DMS53 treated with DMSO at 0.1 percent for 48 hours (cell line): ENCODE measurements at regions not wholly inside any gene's neighbourhood (a gene's known extent, or its start where the extent isn't known, plus 50 kb on each side); places are given as distances from the start of the nearest gene placed in this dataset.
"Not testable (repeated sequence)": the region's sequence is repeated elsewhere in the genome, so short reads cannot be mapped to it uniquely, and the experiment has no call there.

Source experiments
- DNase-seq: peaks from one replicate; lab custom pipeline; 2025; ENCODE audit not compliant: unreplicated experiment; lab: John Stamatoyannopoulos, UW

DNA sequence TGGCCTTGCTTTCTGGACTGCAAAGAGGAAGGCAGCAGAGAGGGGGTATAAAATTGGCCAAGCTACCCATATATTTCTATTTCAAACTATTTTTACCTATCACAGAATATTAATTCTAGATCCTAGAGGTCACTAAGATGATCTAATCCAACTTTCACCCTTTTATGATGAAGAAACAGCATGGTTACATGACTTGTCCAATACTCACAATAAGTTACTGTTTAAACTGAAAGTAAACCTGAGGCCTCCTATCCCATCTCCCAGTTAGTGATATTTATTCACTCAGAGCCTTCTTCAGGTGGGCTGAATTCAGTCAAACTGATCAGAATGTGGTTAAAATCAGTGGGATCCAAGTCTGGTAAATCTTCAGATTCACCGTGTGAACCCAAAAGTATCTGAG, 1345.1 kb downstream of the XPNPEP1 start:
- no peak for DNase-seq

DNA sequence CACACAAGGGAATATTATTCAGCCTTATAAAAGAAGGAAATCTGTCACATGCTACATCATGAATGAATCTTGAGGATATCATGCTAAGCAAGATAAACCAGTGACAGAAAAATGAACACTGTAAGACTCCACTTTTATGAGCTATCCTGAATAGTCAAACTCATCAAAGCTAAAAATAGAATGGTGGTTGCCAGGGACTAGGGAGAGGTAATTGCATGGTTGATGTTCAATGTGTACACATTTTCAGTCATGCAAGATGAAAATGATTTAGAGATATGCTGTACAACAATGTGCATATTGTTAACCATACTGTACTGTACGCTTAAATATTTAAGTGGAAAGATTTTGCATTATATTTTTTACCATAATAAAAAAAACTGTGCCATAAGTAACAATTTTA, 1349.1 kb downstream of the XPNPEP1 start:
- no peak for DNase-seq

DNA sequence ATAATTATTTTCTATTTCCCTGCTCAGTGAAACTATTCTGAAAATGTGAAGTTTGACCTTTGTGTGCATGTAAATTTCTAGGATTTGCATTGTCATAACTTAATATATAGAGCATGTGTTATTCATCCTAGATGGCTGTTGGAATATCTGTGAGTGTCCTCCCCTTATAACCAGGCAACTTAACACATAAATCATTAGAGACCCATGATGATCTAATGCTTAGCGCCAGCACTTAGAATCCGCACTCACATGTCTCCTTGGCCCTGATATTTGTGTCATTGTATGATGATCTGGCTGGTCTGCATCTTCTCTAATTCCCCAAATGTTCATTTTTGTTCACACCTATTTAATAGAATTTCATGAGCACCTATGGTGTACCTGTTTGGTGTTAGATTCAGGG, 1354.5 kb downstream of the XPNPEP1 start:
- DNase-seq = no peak

DNA sequence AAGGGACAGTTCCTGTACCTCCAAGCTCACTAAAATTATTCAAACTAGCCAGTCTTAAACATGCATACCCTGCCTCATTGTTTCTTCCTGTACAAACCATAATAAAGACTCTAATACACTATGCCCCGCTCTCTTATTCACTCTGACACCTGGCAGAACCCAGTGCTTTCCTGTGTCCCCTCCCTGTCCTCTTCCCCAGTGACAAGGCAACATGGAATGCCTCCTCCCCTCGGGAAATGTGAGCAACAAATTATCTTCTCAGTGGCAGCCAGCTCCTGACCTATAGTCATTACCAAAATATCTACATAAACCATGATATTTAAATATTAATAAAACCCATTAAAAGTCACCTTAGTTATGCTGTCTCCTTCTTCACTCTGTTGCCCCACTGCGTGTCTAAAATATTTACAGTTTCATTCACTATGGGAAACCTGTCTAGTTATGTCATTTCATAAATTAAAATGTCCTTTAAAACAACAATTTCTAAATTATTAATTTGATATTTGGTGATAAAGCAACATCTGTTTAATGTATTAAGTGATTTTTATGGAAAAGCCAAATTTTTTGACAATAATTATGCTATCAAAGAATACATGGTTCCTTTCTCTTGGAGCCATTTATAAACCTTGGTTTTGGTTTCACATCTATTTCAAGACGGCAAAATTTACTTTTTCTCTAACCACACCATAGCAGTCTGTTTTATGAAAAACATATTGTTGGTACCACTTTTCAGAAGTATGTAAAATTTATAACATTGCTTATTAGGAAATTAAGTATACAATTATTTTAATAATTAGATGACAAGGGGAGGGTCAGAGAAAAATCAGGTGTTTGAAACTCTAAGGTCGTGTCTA, 1355.2 kb downstream of the XPNPEP1 start:
- DNase-seq = no peak

DNA sequence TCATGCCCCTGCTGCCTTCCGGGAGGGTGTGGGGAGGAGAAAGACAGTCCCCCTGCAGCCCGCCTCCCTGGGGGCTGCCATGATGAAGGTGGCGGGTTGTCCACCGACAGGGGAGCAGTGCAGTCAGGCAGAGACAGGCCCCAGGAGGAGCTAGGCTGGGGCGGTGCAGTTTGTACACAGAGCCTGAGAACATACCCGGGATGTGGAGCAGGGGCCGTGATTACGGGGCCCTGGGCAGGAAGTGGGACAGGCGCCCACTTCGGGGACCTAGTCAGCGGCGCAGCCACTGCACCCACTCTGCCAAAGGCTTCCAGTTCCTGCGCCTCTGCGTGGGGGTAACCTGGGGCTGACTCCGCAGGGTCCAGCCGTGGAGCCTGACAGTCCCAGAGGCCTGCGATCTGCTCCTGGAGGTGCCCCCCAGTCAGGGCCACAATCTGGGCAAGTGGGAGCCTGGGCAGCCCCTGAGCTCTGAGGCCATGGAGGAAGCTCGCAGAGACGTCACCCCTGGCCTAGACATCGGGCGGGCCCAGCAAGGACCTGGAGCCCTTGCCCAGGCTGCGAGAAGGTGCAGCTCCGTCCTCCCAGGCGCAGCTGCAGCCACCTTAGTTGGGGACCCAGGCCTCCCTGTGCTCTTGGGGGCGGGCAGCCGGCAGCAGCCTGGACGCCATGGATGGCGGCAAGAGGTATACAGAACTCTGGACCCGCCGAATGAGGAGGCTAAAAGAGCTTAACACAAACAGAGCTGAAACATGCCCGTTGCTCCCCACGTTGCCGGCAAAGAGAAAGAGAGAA, 1356.8 kb downstream of the XPNPEP1 start:
- DNase-seq = no peak

DNA sequence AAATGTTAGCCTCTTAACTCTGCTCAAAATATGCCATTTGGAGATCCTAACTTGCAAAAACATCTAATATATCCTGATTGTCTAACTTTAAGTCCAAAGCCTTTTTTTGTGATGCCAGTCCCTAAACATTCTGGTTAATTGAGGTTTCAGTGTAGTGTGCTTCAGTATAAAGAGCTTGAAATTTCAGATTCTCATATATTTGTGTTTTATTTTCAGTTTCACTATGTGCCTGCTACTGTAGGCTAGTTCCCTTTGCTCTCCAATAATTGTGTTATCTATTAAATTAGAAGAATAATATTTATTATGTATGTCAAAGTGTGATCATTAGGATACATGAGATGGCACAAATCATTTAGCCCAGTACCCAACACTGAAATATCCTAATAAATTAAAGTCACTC, 1361.2 kb downstream of the XPNPEP1 start:
- DNase-seq = no peak

DNA sequence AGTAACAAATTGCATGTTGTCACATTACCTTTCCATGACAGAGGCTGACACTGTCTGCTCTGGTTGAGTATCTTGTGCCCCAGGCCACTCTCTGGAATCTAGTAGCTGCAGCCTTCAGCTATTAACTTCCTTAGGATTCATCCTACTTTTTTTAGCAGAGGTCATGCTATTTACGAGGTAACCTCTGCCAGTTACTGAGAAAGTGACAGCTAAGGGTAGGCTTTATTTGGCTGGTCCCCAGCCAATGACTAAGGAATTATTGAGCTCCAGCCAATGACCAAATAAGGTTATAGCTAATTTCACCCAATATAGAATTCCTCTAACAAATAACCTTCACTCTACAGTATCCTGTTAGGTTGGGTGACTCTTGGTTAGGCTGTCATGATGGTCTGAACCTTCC, 1361.7 kb downstream of the XPNPEP1 start:
- no peak for DNase-seq

DNA sequence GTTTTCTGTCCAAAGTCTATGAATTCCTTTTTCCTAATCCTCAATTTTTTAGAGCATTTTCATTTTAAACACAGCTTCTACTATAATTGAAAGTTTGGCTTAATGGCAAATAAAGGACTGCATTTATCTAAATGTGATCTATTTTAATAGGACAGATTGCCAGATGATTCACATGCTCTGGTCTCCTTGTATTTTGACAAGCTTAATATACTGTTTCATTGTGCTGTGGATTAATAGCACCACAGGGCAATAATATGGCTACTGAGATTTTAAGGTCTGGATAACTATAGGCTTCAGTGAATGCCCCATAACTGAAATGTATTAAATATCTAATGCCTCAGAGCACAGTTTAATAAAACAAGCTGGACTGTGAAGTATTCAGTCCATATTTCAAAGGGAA, 1362.8 kb downstream of the XPNPEP1 start:
- DNase-seq = no peak

DNA sequence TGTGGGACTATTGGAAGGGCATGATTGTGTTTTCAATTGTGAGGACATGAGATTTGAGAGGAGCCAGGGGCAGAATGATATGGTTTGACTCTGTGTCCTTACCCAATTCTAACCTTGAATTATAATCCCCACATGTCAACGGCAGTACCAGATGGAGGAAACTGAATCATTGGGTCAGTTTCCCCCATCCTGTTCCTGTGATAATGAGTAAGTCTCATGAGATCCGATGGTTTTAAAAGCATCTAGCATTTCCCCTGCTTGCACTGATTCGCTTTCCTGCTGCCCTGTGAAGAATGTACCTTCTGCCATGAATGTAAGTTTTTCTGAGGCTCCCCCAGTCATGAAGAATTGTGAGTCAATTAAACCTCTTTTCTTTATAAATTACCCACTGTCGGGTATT, 1367.1 kb downstream of the XPNPEP1 start:
- no peak for DNase-seq

DNA sequence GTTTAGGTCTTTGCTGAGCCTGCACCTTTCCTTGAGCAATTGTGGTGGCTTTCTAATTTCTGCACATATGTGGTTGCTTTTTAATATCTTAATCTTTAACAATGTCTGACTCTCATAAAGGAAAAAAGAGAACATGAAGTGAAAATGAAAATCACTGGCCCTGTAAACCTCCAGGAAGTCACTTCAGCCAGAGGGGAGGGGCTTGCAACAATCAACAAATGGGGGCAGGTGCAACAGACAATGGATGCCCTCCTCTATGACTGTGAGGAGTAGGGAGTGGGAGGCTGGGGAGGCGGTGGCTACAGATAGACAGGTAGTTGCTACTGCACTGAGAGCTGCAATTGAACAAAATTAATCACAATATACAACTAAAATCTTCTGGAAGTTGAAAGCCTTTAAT, 1377.4 kb downstream of the XPNPEP1 start:
- DNase-seq = no peak

DNA sequence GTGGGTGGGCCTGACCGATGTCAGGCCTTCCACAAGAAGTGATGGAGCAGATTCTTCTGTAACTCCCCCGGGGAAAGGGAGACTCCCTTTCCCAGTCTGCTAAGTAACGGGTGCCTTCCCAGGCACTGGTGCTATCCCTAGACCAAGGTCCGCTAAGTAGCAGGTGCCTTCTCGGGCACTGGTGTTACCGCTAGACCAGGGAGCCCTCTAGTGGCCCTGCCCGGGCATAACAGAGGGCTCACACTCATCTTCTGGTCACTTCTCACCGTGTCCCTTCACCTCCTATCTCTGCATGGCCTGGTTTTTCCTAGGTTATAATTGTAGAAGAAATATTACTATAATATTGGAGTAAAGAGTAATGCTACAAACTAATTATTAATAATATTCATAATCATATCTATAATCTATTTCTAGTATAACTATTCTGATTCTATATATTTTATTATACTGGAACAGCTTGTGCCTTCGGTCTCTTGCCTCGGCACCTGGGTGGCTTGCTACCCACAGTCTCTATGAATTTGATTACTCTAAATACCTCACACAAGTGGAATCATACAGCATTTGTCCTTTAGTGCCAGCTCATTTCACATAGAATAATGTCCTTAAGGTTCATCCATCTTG, 1378.7 kb downstream of the XPNPEP1 start:
- DNase-seq = peak; percentile 61

DNA sequence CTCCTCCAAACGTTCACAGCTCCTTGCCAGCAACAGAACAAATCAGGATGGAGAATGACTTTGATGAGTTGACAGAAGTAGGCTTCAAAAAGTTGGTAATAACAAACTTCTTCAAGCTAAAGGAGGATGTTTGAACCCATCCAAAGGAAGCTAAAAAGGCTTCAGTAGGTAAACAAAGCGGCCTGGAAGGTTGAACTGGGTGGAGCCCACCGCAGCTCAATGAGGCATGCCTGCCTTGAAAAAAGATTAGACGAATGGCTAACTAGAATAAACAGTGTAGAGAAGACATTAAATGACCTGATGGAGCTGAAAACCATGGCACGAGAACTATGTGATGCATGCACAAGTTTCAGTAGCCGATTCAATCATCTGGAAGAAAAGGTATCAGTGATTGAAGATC, 1369.0 kb upstream of the SORCS1 start:
- not testable (repeated sequence) for DNase-seq

DNA sequence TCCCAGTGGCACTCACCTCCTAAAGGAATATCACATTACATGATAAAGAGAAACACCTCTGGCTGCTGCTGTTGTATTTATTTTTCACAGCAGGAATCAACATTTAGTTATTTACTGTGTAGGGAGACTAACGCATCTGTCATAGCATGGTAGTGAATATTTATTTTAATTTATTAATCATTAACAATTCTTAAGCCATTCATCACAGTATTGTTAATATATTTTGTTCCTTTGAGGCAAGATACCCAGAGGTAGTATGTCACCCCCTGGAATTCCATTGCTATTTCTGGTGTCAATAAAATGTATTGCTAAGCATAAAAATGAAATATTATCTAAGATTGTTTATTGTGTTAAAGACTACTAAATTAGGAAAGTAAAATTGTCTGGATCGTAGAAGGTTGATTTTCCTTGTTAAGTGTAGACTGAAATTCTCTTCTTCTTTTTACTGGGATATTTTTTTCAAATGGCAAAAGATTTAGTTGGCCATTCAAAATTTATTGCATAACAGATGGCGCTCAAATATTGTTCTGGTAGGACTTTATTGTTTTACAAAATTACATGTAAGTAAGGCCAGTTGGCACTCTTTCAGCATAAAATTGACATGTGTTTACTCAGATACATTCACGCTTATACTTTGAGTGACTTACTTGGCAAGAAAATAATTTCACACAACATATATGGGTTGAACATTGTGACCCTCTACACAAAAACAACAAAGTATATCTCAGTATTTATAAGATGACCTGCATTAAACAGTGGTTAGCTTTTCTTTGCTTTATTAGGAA, 1358.7 kb upstream of the SORCS1 start:
- DNase-seq = peak; percentile 76

DNA sequence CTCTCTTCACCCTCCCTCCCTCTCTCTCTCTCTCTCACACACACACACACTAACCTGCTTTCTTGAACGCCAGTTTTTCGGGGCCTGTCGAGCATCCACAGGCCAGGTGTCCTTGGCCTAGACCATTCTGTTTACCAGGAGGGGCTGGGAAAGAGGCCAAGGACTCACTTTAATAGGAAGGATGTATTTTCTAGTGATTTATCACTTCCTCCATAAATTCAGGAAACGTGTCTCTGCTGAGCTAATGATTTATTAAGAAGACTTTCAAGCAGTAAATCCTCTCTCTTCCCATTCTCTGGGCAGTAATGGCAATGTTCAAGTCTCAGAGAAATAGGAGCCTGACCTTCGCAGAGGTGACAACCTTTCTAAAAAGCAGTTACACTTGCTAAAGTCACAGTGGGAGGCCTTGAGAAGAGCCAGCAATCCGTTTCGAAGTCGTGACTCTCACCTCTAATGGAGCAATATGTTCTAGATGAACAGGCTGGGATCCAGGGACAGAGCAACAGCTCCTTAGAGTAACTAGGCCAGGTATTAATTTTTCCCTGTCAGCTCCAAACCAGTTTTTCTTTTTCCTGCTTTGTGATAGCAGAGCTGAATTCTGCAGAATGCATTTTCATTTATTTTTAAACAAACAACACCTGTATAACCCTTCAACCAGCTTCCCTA, 1357.5 kb upstream of the SORCS1 start:
- DNase-seq = peak; percentile 21

DNA sequence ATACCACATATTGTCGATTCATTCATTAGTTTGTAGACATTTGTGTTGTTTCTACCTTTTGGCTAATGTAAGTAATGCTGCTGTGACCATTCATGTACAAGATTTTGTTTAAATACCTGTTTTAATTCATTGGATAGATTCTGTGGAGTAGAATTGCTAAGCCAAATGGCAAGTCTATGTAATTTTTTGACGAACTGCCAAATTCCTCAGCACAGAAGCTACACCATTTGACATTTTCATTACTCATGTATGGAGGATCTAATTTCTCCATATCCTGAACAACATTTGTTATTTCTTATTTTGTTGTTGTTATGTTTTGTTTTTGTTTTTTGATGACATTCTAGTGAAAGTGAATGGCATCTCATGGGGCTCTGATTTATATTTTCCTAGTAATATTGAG, 1351.3 kb upstream of the SORCS1 start:
- no peak for DNase-seq

DNA sequence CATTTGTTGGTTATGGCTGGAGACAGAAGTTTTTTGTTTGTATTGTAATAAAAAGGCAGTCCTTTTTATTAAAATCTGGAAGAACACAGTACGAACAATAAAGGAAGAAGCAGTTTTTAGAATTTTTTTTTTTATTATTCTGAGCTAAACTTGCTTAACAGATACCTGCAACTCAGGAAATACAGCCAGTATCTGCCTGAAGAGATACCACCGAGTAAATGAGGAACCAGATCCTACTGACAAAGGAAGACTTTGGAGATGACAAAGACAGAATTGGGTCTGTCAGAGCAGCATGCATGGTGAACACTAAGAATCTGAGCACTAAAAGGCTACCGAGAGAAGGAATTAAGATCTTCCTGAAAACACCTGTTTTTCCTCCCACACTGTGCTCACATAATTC, 1335.9 kb upstream of the SORCS1 start:
- DNase-seq = no peak

DNA sequence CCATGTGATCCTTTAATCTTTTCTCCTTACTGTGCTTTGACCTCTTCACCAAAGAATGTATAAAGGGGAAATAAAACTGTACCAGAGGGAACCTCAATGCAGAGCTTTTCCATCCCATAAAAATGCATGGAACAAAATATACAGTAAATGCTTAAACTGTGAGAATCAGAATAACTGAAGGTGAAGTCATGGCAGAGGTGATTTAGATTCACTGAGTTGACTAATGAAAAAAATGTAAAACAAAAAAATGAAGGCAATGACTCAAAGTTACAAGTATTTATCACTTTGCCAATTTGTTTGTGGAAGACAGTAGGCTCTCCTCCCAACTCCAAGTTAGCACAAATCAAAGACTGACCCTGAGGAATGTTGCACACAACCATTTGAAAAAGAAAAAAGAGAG, 1331.6 kb upstream of the SORCS1 start:
- DNase-seq = no peak

DNA sequence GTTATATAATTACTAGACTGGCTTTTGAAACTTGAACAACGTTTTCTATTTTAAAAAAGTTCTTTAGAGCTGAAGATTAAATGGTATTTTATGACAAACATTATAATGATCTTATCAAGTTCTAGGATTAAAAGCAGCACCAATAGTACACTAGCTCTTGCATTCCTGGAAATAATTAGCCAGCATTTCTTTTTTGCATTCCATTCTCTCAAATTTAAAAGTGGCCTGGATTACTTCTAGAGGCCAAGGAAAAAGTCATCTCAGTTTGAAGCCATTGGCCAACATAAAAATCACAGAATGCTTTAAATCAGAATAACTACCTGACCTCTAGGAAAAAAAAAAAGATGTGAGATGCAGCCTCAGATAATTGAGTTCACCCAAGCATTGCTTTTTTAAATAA, 1326.4 kb upstream of the SORCS1 start:
- no peak for DNase-seq

DNA sequence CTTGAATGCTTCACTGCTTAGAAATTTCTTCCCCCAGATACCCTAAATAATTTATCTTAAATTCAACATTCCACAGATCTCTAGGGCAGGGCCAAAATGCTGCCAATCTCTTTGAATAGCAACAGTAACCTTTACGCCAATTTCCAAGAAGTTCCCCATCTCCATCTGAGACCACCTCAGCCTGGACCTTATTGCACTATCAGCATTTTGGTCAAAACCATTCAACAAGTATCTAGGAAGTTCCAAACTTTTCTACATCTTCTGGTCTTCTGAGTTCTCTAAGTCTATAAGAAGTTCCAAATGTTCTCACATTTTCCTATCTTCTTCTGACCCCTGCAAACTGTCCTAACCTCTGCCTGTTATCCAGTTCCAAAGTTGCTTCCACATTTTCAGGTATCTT, 1306.9 kb upstream of the SORCS1 start:
- DNase-seq = no peak

DNA sequence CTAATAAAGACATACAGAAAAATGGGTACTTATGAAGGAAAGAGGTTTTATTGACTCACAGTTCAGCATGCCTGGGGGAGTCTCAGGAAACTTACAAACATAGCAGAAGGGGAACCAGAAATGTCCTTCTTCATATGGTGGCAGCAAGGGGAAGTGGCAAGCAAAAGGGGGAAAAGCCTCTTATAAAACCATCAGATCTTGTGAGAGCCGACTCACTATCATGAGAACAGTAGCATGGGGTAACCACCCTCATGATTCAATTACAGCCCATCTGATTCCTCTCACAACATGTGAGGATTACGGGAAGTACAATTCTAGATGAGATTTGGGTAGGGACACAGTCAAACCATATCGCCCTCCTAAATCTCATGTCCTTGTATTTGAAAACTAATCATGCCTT, 1305.4 kb upstream of the SORCS1 start:
- no peak for DNase-seq
